ENCODE measurements at regions not wholly inside any gene's neighbourhood (a gene's known extent, or its start where the extent isn't known, plus 50 kb on each side); places are given as distances from the start of the nearest gene placed in this dataset.

DNA sequence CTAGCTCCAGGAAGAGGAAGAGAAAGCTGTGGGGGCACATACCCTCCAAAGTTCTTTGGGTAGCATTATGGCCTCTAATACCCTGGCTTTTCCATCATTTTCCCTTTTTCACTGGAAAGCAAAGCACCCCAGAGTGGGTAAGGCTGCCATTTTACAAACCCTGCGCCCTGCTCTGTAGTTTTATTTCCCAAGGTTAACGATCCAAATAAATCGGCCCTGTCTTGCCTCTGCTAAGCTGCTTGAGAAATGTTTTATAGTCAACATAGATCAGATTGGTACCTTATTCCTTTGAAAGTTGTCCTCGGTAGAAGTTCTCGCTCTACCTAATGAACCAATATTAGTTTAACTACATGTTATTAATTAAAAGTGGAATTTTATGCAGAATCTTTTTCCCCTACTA is 328.2 kb downstream of the NPIPA8 start:
- Histone ChIP-seq H3K4me3 (ENCODE audit: control extremely low read depth in 1 of 5, extremely low read depth in 1 of 5, insufficient read depth in 1 of 5, low read depth in 2 of 5, low read length in 4 of 5) (no peak overlapping the region), H3K4me1 (ENCODE audit: control insufficient read depth in 2 of 2, insufficient read depth in 2 of 2, low read length in 2 of 2) (no peaks in the 10 kb centered on the region), H3K9me3 (ENCODE audit: control extremely low read depth in 1 of 3, control insufficient read depth in 2 of 3, insufficient read depth in 1 of 3, low read length in 2 of 3) (peaks cover 0 to 7% (median 0%) of the 10 kb centered on the region in 3 donors), H3K36me3 (replicated peaks in 1 of 2; ENCODE audit: control extremely low read depth in 1 of 2, control insufficient read depth in 1 of 2, extremely low read depth in 1 of 2, insufficient read depth in 2 of 2, low read length in 1 of 2) (no peaks in the 10 kb centered on the region), H2AFZ (ENCODE audit: insufficient read depth, low read depth, low read length, poor library complexity, severe bottlenecking) (no peak overlapping the region), H4K20me1 (ENCODE audit: control insufficient read depth, insufficient read depth, low read length, poor library complexity, severe bottlenecking) (no peaks in the 10 kb centered on the region), H3K4me2 (replicated peaks; ENCODE audit: low read depth, low read length, poor library complexity, severe bottlenecking) (no peak overlapping the region), H3K79me2 (ENCODE audit: control insufficient read depth, insufficient read depth, low read length) (no peaks in the 10 kb centered on the region), H3K9ac (ENCODE audit: low read length) (no peak overlapping the region), H3K27ac (ENCODE audit: low read length in 2 of 2) (no peak overlapping the region), H3K27me3 (replicated peaks in 1 of 4; ENCODE audit: control extremely low read depth in 1 of 4, control insufficient read depth in 3 of 4, insufficient read depth in 4 of 4, low read length in 3 of 4) (peaks cover 0 to 3% (median 0%) of the 10 kb centered on the region in 4 experiments)
- Mint-ChIP-seq H3K4me3 (no peak overlapping the region), H3K27ac (no peak overlapping the region), H3K27me3 (peaks cover 6% of the 10 kb centered on the region), H3K9me3 (ENCODE audit: insufficient read depth) (peaks cover 4% of the 10 kb centered on the region), H3K4me1 (no peaks in the 10 kb centered on the region)
- DNase-seq (no peak), ATAC-seq (ENCODE audit: low read depth) (no peak)
- TF ChIP-seq CTCF (IDR thresholded peaks at IDR 0.05), result no peak
- TF ChIP-seq EZH2 (IDR thresholded peaks at IDR 0.05; ENCODE audit: borderline replicate concordance, insufficient read depth, low read depth, low read length, poor library complexity, severe bottlenecking), result no peak
- intact Hi-C loops (cut with micrococcal nuclease), result no loop called here
- ChIA-PET POLR2A (no interaction called here), CTCF (no interaction called here)
- 67% methylated on average over 1 of the region's 5 CpGs for WGBS (ENCODE audit: insufficient coverage)

DNA sequence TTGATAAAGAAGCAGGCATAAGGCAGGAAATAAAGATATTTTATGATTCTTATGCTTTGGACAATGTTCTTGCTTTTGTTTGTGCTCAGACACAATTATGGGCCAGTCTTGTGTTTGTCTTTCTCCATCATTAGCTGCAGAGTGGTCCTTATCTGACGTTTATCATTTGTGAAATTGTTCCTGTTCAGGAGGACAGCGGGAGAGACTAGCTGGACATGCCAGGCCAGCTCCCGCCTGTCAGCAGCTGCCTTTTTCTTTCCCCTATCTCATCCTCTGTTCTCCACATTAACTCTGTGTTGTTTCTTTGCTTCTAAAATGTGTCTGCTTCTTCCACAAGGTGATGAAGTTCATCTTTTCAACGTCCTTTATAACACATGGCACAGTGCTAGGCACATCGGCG is 333.5 kb downstream of the NPIPA8 start:
- DNase-seq (no peak), ATAC-seq (ENCODE audit: low read depth) (no peak)
- intact Hi-C loops (cut with micrococcal nuclease), result no loop called here
- Histone ChIP-seq H3K4me2 (replicated peaks; ENCODE audit: low read depth, low read length, poor library complexity, severe bottlenecking) (no peak overlapping the region), H3K36me3 (replicated peaks in 1 of 2; ENCODE audit: control extremely low read depth in 1 of 2, control insufficient read depth in 1 of 2, extremely low read depth in 1 of 2, insufficient read depth in 2 of 2, low read length in 1 of 2) (no peaks in the 10 kb centered on the region), H3K4me3 (ENCODE audit: control extremely low read depth in 1 of 5, extremely low read depth in 1 of 5, insufficient read depth in 1 of 5, low read depth in 2 of 5, low read length in 4 of 5) (no peak overlapping the region), H3K27me3 (replicated peaks in 1 of 4; ENCODE audit: control extremely low read depth in 1 of 4, control insufficient read depth in 3 of 4, insufficient read depth in 4 of 4, low read length in 3 of 4) (peaks cover 0 to 3% (median 0%) of the 10 kb centered on the region in 4 experiments), H4K20me1 (ENCODE audit: control insufficient read depth, insufficient read depth, low read length, poor library complexity, severe bottlenecking) (no peaks in the 10 kb centered on the region), H3K9ac (ENCODE audit: low read length) (no peak overlapping the region), H3K79me2 (ENCODE audit: control insufficient read depth, insufficient read depth, low read length) (no peaks in the 10 kb centered on the region), H3K9me3 (ENCODE audit: control extremely low read depth in 1 of 3, control insufficient read depth in 2 of 3, insufficient read depth in 1 of 3, low read length in 2 of 3) (peaks cover 0 to 3% (median 0%) of the 10 kb centered on the region in 3 donors), H2AFZ (ENCODE audit: insufficient read depth, low read depth, low read length, poor library complexity, severe bottlenecking) (no peak overlapping the region), H3K27ac (ENCODE audit: low read length in 2 of 2) (no peak overlapping the region), H3K4me1 (ENCODE audit: control insufficient read depth in 2 of 2, insufficient read depth in 2 of 2, low read length in 2 of 2) (no peaks in the 10 kb centered on the region)
- Mint-ChIP-seq H3K9me3 (ENCODE audit: insufficient read depth) (no peaks in the 10 kb centered on the region), H3K27me3 (peaks cover 6% of the 10 kb centered on the region), H3K4me1 (no peaks in the 10 kb centered on the region), H3K27ac (no peak overlapping the region), H3K4me3 (no peak overlapping the region)
- CTCF ChIA-PET, result no interaction called here
- 89% methylated on average over 3 of the region's 6 CpGs for WGBS (ENCODE audit: insufficient coverage)
- POLR2A ChIA-PET, result no interaction called here
- TF ChIP-seq EZH2 (IDR thresholded peaks at IDR 0.05; ENCODE audit: borderline replicate concordance, insufficient read depth, low read depth, low read length, poor library complexity, severe bottlenecking), result no peak
- no peak for TF ChIP-seq CTCF (IDR thresholded peaks at IDR 0.05)

All from B cell (primary cell).